HG03039 (cell line): ENCODE measurements at regions not wholly inside any gene's neighbourhood (a gene's known extent, or its start where the extent isn't known, plus 50 kb on each side); places are given as distances from the start of the nearest gene placed in this dataset.
"Not testable (repeated sequence)": the region's sequence is repeated elsewhere in the genome, so short reads cannot be mapped to it uniquely, and the experiment has no call there.

ENCODE experiments used
- ATAC-seq: cut with Tn5 transposase; IDR thresholded peaks from one replicate; pipeline ENCODE4 v1.9.1; 2021; ENCODE audit warnings: mild to moderate bottlenecking, moderate library complexity; ENCODE audit not compliant: unreplicated experiment

DNA sequence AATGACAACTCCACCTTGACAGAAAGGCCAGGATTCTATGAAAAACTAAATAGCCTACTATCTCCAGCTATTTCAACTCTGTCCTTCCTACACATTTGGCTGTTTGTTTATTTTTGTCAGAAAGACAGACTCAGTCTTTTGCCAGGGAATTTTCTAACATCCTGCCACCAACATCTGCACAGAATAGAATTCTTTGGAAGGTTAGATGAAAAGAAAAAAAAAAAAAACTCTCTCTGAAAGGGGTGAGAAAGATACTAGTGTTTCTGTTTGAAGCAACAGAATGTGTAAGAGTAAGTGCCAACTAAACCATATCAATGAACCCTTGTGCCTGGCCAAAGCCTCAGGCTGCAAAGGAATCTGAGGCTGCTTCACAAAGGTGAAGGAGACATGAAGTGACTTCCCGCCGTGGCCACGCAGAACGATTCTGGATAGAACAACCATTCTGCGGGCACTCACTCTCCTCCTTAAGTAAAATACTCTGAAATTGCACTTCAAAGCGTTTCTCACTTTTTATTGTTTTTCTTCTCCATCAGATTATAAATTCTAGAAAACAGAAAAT is 498.2 kb downstream of the IRS2 start:
- ATAC-seq = no peak

GRCh38 chr13:109287553-109287952 is 498.8 kb downstream of the IRS2 start:
- no peak for ATAC-seq

DNA sequence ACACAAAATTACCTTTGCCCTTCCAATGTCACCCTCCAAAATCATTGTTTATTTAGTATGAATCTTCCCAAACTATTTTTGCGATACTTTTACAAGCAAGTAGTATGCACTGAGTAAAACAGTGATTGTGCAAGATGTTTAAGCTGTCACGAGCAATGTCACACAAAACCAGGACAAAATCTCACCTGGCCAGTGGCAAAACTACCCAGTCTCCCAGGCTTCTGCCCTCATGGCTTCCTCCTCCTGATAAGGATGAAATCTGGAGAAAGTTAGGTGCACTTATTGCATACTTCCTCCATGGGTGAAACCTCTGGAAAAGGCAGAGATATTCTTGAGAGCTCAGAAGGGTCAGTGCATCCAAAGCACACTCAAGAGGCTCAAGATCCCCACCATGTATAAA is 500.8 kb downstream of the IRS2 start:
- no peak for ATAC-seq

GRCh38 chr13:109281903-109282635 is 504.3 kb downstream of the IRS2 start:
- no peak for ATAC-seq

DNA sequence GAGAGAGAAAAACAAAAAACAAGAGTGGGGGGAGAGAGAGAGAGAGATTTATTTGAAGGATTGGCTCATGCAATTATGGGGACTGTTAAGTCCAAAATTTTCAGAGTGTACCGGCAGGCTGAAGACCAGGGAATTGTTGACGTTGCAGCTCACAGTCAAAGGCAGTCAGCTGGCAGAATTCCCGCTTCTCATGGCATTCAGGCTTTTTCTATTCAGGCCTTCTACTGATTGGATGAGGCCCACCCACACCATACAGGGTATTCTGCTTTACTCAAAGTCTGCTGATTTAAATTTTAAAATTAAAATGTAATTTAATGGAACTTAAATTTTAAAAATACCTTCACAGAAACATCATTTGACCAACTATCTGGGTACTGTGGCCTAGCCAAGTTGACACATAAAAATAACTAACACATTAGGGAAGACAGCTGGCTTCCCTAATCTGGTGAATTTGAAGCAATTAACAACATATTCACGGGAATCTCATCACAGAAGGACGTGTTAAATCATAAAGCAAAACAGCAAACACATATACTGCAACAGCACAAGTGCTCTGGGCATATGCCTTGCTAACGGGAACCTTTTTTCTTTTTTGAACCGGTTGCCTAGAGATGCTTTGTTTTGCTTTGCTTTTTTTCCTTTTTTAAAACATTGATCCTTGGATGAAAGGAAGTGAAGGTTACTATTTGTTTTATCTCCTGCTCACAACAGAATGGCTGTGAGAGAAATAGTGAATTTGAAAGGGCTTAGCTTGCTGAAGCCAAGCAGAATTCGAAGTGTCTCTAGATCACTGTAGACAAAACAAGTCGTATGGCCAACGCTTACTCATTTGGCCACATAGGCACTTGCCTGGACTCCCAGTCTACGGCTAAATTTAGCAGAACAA is 505.1 kb downstream of the IRS2 start:
- no peak for ATAC-seq

DNA sequence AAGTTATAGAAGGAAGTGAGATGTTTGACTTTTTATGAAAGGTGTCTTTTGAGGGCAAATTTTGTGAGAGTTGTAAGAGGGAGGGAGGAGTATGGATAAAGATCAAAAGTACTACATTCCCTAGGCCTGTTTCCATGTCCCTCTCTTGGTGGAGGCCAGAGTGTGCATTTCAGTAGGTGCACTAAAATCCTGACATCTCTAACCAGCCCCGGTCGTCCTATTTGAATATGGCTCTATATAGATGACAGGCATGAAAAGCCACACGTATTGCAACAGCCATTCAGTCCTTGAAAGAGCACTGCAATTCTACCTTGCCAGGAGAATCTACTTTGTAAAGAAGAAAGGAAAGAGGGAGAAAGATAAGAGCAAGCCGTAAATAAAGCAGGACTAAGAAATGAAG is 510.1 kb downstream of the IRS2 start:
- ATAC-seq = no peak

DNA sequence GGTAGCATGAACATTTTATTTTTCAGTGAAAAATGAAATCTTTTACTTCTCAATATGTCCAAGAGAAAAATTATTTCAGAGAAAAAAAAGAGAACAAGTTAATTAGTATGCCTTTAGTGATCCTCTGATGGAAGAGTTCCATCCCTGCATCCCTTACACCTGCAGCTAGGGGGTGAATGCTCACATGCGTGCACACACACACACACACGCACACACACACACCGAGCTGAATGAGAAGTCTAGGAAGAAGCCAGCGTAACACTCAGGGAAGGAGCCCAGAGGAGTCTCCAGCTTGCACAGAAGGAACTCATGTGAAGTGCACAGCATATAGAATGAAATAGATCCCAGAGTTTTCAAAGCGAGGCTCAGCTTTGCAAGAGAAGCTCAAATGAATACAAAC is 510.5 kb downstream of the IRS2 start:
- no peak for ATAC-seq

DNA sequence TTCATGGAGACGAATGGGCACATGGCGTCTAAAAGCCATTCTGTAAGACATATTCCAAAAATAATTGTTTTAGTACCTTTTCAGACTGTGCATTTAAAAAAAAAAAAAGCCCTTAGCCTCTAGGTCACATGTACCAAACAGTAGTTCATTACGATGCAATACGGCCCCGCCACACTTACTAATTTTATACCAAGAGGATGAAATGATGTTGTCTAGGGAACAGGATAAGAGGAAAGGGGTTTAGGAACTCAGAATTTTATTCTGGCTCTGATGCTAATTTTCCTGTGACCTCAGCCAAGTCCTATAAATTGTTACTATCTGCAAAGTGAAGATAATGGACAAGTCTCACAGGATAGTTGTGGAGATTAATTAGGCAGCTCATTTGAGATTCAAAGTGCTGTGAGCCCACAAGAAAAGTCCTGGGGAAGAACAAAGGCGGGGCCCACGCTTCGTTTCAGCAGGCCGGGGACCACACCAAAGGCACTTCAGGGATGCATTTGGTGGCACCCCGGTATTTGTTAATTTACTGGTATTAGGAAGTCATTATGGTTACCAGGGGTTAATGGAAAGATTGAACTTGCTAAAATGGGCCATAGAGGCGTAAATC is 511.1 kb downstream of the IRS2 start:
- no peak for ATAC-seq

DNA sequence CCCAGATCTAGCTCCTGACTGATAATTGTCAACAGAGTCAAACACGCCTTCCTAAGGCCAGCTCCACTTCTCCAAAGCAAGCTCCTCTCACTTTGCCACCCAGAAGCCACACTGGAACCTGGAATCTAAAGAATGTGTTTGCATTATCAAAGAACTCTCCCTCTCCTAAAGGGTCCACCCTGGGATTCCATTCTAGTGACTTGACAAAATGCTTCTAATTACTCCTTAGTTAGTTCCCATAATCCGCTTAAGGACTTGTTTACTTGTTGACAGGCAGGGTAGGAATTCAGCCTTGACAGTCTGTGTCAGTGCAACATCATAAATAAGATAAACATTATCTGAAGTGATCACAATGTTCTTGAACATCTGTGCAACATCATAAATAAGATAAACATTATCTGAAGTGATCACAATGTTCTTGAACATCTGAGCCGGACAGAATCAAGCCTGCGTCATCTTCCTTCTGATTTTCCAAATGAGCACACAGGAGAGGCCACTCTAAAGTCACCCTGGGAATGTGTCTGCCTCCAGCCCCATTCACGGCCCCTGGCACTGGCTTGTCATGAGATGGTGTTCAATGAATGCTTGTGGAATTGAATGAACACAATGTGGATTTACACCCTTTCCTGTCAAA is 512.1 kb downstream of the IRS2 start:
- ATAC-seq = no peak

DNA sequence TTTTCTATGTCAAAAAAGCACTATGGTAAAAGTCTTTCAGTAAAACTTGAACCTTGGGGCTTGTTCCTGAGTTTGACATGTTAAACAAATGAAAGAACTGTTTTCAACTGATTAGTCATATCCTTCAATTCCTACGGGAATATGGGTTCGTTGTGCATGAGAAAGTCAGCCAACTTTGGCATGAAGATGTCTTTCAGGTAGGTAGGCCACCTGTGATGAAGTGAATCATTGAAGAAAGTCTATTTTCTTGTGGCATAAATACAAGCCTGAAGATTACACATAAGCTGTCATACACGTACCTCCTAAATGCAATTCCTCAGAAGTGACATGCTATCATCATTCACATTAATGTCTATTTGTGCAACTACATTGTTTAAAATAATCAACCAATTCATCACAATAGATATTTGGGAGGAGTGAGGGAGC is 513.0 kb downstream of the IRS2 start:
- ATAC-seq = no peak

DNA sequence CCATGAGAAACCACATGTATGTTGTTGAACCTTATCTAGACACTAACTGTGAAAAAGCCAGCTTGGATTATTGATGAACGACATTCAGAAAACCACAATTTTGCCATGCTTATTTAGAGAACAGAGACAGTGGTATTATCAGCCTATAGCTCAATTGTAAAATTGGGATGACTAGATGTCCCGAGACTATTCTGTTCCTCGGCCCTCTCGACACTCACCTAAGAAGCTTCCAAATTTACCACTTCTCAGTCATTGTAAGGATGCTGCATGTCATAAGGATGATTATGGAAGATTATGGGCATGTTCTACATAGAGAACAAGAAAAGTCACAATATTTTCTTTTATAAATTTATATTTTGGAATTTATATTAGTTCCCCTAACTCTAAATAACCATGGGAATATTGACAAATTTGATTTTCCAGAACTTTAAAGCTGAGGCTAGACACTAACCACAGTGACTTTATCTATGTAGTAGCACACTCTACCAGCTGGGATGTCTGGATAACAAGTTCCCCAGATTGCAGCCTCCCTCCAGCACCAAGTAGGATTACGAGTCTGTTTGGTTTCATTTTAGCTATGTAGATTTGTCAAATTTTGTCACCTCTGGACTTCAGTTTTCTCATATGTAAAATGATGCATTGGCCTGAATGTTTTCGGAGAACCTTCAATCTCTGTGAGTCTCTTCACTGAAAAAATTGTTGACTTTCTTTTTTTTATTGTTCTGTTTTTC is 513.6 kb downstream of the IRS2 start:
- no peak for ATAC-seq

- ATAC-seq = no peak
These were observed 514.5 kb downstream of the IRS2 start for GRCh38 chr13:109271555-109272541.

DNA sequence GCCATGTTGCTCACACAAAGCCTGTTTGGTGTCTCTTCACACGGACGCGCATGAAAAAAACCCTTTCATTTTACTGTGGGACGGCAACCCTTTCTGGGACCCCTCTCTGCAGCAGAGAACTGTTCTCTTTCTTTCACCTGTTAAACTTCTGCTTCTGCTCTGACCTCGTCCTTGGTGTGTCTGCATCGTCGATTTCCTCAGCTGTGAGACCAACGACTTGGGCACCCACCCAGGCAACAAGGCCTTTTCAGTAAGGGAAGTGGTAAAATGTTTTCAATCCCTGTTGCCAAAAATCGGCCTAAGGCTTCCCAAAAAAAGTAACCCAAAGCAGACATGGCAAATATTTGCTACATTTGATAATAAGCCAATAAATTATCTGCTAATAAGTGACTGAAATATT is 515.3 kb downstream of the IRS2 start:
- ATAC-seq = no peak

DNA sequence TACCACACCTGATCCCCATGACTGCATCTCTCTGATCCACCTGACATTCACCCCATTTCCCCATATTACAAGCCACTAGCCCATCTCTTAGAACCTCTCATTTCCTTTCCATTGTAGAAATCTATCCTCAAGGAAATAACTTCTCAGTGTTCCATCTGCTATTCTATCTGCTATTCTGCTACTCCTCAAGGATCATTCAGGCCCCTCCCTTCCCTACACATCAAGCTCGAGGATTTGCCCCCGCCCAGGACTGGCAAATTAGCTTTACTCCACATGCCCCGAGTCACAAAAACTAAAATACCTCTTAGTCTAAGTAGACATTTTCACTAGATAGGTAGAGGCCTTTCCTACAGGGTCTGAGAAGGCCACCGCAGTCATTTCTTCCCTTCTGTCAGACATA is 517.0 kb downstream of the IRS2 start:
- ATAC-seq = not testable (repeated sequence)

GRCh38 chr13:109268492-109268891 is 517.9 kb downstream of the IRS2 start:
- ATAC-seq = not testable (repeated sequence)

GRCh38 chr13:109267400-109267799 is 519.0 kb downstream of the IRS2 start:
- not testable (repeated sequence) for ATAC-seq

- not testable (repeated sequence) for ATAC-seq
These were observed 521.0 kb downstream of the IRS2 start for GRCh38 chr13:109265438-109265742.

DNA sequence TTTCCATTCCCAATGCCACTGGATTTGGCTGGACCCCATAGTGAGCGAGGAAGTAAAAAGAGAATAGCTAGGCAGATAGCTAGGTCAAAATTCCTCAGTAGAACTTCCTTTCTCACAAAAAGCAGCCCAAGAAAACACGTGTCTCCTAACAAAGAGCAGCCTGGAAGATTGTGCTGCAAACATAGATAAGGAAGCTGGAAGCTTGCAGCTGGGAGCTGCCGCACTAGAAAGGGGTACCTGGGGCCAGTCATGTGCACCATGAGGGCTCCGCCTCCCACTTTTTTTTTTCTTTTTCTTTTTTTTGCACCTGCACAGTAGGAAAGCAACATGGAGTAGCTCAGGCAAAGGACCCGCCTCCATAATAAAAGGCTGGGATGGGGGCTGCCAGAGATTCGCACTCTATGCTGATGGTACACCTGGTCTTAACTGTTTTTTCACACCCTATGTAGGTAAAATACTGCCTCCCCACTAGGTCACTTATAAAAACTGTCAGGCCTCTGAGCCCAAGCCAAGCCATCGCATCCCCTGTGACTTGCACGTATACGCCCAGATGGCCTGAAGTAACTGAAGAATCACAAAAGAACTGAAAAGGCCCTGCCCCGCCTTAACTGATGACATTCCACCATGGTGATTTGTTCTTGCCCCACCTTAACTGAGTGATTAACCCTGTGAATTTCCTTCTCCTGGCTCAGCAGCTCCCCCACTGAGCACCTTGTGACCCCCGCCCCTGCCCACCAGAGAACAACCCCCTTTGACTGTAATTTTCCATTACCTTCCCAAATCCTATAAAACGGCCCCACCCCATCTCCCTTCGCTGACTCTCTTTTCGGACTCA is 521.6 kb downstream of the IRS2 start:
- ATAC-seq = not testable (repeated sequence)
